Kidney epithelial cell (primary cell): ENCODE measurements at regions not wholly inside any gene's neighbourhood (a gene's known extent, or its start where the extent isn't known, plus 50 kb on each side); places are given as distances from the start of the nearest gene placed in this dataset.

ENCODE experiments used
- DNase-seq: peaks from one replicate; pipeline ENCODE4 v3.0.0-alpha.2; 2010; ENCODE audit warnings: low read depth
- H3K27me3 ChIP-seq: 2 replicates; pipeline ENCODE4 v1.6.0; 2011; ENCODE audit warnings: low read length; ENCODE audit not compliant: control insufficient read depth, insufficient read depth
- H3K36me3 ChIP-seq: 2 replicates; pipeline ENCODE4 v1.5.1; 2011; ENCODE audit warnings: low read length; ENCODE audit not compliant: control insufficient read depth, insufficient read depth
- H3K4me3 ChIP-seq: 2 replicates; pipeline ENCODE4 v1.5.1; 2011; ENCODE audit warnings: low read depth, mild to moderate bottlenecking, control low read depth, low read length
- TF ChIP-seq, protein P1 (sequence below): IDR thresholded peaks from 2 replicates; pipeline ENCODE4 v1.5.1; 2011; ENCODE audit warnings: mild to moderate bottlenecking, moderate library complexity, low read length, control low read depth, inconsistent platforms; ENCODE audit not compliant: insufficient read depth, poor library complexity, severe bottlenecking

DNA sequence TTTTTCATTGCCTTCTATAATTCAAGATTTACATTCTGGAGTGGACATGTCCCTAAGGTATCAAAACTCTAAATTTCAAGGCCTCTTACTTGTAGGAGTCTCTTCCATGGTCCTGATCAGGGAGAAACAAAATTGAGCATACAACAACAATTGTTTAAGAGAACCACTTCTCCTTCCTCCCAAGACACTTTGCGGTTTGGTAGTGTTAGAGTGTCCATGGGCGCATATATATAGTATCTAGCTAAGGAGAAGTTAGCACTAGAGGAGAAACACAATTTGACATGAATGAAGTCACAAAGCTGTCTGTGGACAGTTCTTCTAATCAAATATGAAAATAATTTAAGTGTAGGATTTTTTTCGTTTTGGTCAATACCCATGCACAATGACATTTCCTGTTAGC lies 349.1 kb upstream of the MAP2 start:
- DNase-seq: no peak
- no peak overlapping the region for H3K4me3 ChIP-seq
- H3K27me3 ChIP-seq: no peaks in the 10 kb centered on the region
- no peaks in the 10 kb centered on the region for H3K36me3 ChIP-seq
- TF ChIP-seq, protein P1, sequence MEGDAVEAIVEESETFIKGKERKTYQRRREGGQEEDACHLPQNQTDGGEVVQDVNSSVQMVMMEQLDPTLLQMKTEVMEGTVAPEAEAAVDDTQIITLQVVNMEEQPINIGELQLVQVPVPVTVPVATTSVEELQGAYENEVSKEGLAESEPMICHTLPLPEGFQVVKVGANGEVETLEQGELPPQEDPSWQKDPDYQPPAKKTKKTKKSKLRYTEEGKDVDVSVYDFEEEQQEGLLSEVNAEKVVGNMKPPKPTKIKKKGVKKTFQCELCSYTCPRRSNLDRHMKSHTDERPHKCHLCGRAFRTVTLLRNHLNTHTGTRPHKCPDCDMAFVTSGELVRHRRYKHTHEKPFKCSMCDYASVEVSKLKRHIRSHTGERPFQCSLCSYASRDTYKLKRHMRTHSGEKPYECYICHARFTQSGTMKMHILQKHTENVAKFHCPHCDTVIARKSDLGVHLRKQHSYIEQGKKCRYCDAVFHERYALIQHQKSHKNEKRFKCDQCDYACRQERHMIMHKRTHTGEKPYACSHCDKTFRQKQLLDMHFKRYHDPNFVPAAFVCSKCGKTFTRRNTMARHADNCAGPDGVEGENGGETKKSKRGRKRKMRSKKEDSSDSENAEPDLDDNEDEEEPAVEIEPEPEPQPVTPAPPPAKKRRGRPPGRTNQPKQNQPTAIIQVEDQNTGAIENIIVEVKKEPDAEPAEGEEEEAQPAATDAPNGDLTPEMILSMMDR: no peak

DNA sequence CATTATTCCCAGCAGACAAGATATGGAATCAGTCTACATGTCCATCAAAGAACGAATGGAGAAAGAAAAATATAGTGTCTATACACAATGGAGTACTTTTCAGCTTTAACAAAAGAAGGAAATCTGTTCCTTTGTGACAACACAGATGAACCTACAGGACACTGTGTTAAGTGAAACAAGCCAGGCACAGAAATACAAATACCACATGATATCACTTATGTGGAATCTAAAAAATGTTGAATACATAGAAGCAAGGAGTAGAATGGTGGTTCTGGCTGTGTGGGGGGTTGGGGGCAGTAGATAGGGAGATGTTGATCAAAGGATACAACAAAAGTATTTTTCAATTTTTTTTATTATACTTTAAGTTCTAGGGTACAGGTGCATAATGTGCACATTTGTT lies 347.7 kb upstream of the MAP2 start:
- Histone ChIP-seq H3K4me3 (no peak overlapping the region), H3K27me3 (no peaks in the 10 kb centered on the region), H3K36me3 (no peaks in the 10 kb centered on the region)
- TF ChIP-seq, protein P1: no peak
- DNase-seq: no peak

DNA sequence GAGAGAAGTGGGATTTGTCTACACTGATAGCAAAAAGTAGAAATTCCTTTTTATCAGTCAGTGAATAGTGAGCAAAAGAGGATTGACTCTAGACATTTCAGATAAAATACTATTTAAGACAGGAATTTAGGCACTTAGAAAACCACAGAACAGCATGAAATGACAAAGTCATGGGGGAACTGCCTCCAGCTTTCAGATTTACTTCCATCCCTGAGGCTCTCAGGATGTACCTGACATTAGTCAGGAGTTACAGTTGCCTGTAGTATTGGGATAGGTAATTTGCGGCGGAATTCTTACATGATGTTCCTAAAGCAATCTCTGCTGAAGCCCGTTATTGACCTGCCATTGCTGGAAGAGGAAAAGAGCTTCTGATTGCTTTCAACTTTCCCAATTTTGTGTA lies 337.1 kb upstream of the MAP2 start:
- TF ChIP-seq, protein P1: no peak
- Histone ChIP-seq H3K36me3 (no peaks in the 10 kb centered on the region), H3K27me3 (no peaks in the 10 kb centered on the region), H3K4me3 (no peak overlapping the region)
- DNase-seq: no peak

DNA sequence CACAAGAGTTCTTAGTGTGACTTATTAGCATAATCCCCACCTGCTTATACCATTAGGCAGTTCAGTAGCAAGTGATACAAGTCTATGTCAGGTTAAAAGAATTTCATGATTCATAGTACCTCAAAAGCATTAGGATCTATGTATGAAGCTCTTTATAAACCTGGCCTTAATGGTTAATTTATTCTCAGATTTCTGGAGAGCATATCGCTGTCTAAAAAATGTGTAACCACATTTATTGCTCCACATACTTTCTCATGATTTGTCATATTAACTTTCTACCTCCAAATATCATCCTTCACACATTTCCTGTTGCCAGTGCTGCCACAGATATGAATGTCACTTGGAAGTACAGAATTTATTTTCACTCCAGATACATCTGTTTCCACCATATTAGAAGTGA lies 332.8 kb upstream of the MAP2 start:
- Histone ChIP-seq H3K27me3 (no peaks in the 10 kb centered on the region), H3K36me3 (no peaks in the 10 kb centered on the region), H3K4me3 (no peak overlapping the region)
- DNase-seq: peak; percentile 34
- TF ChIP-seq, protein P1: no peak

DNA sequence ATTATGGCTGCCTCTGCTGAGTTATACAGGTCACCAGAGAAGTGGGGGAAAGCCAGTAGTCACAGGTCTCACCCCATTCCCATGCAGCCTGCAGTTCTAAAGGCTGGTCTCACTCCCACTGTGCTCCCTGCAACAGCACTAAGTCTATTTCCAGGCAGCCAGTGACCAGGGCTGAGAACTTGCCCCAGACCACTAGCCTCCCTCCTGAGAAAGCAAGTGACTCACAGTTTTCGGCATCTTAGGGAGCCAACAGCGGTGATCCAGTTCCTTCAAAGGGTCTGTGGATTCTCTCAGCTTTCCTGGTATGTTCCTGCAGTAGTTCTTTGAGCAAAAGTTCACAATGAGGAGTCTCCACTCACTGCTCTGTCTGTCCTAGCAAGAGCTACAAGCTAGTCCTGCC lies 329.6 kb upstream of the MAP2 start:
- TF ChIP-seq, protein P1: no peak
- no peak for DNase-seq
- no peaks in the 10 kb centered on the region for H3K27me3 ChIP-seq
- no peak overlapping the region for H3K4me3 ChIP-seq
- H3K36me3 ChIP-seq: no peaks in the 10 kb centered on the region

DNA sequence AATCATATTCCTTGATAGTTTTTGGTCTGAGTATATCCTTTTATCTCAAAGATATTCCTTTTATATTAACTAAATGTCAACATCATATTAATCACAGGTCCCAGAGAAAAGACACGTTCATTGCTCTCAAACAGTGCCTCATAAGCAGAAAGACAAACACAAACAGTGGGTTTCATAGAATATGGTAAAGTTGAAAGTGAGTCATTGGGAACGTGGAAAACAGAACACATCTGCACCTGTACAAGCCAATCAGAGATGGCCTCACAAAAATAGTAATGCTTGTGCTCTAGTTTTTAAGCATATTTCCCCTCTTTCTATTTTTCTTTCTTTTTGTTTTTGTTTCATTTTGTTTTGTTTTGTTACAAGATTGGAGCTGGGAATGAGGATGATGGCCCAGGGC lies 328.4 kb upstream of the MAP2 start:
- TF ChIP-seq, protein P1: no peak
- DNase-seq: no peak
- no peaks in the 10 kb centered on the region for H3K27me3 ChIP-seq
- no peak overlapping the region for H3K4me3 ChIP-seq
- H3K36me3 ChIP-seq: no peaks in the 10 kb centered on the region
